ENCODE measurements at regions not wholly inside any gene's neighbourhood (a gene's known extent, or its start where the extent isn't known, plus 50 kb on each side); places are given as distances from the start of the nearest gene placed in this dataset.

DNA sequence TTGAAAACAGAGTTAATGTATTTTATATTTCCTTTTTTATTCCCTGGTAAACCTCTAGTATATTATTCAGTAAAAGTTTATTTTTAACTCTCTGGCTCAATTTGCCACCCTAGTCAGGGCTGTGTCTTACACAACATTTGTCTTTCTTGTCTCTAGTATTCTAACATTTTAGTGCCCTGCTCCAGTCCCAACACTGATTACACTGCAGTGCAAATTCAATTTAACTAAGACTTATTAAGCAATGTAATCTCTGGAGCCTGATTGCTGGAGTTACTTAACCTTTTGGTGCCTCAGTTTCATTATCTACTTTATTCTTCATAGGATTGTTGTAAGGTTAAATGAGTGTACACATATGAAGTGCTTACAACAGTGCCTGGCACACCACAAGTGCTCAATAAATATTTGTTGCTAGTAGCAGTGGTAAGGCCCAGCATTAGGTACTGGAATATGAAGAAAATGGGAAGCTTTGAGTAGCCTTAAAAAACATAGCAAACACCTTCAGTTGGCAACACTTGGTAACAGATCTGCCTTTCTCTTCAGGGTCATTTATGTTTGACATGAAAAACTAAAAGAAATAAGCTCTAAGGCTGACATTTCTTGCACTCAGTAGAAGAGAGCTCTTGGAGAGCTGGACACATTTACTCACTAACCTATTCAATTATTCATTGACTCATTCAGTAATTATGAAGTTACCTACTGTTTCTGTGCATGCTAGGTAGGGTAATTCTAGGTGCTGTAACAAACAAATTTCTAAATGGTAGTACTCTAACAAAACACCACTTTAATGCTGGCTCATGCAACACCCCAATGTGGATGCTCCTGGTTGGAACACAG lies 364.5 kb upstream of the EPHA3 start:
- H2AFZ ChIP-seq (ENCODE audit: low read depth), result no peak overlapping the region

More for the DNA sequence above, 364.5 kb upstream of the EPHA3 start:
- Histone ChIP-seq H3K9me3 (no peaks in the 10 kb centered on the region), H4K20me1 (ENCODE audit: insufficient read depth) (no peaks in the 10 kb centered on the region), H3K27me3 (ENCODE audit: insufficient read depth) (no peaks in the 10 kb centered on the region), H3K4me2 (no peak overlapping the region), H3K9ac (no peak overlapping the region), H3K79me2 (ENCODE audit: insufficient read depth) (no peaks in the 10 kb centered on the region), H3F3A (replicated peaks; ENCODE audit: insufficient read depth) (no peaks in the 10 kb centered on the region), H3K4me1 (ENCODE audit: control insufficient read depth in 1 of 2, insufficient read depth in 2 of 2, low read depth in 1 of 2, low read length in 1 of 2) (no peaks in the 10 kb centered on the region), H3K9me2 (no peaks in the 10 kb centered on the region), H3K4me3 (ENCODE audit: low read depth in 2 of 2, low read length in 1 of 2) (no peak overlapping the region), H3K27ac (ENCODE audit: low read depth in 2 of 2, low read length in 1 of 2) (no peak overlapping the region), H3K36me3 (replicated peaks in 1 of 2; ENCODE audit: control insufficient read depth in 1 of 2, insufficient read depth in 2 of 2, low read length in 1 of 2) (no peaks in the 10 kb centered on the region)
- no peak for TF ChIP-seq YY1 (IDR thresholded peaks at IDR 0.05; ENCODE audit: low read depth)
- no peak for TF ChIP-seq TEAD4 (IDR thresholded peaks at IDR 0.05; ENCODE audit: borderline replicate concordance, insufficient read depth)
- TF ChIP-seq, protein P1, sequence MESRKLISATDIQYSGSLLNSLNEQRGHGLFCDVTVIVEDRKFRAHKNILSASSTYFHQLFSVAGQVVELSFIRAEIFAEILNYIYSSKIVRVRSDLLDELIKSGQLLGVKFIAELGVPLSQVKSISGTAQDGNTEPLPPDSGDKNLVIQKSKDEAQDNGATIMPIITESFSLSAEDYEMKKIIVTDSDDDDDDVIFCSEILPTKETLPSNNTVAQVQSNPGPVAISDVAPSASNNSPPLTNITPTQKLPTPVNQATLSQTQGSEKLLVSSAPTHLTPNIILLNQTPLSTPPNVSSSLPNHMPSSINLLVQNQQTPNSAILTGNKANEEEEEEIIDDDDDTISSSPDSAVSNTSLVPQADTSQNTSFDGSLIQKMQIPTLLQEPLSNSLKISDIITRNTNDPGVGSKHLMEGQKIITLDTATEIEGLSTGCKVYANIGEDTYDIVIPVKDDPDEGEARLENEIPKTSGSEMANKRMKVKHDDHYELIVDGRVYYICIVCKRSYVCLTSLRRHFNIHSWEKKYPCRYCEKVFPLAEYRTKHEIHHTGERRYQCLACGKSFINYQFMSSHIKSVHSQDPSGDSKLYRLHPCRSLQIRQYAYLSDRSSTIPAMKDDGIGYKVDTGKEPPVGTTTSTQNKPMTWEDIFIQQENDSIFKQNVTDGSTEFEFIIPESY (IDR thresholded peaks at IDR 0.05; ENCODE audit: borderline replicate concordance, low read depth), result no peak
- TF ChIP-seq, protein P2, sequence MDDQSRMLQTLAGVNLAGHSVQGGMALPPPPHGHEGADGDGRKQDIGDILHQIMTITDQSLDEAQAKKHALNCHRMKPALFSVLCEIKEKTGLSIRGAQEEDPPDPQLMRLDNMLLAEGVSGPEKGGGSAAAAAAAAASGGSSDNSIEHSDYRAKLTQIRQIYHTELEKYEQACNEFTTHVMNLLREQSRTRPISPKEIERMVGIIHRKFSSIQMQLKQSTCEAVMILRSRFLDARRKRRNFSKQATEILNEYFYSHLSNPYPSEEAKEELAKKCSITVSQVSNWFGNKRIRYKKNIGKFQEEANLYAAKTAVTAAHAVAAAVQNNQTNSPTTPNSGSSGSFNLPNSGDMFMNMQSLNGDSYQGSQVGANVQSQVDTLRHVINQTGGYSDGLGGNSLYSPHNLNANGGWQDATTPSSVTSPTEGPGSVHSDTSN (IDR thresholded peaks at IDR 0.05), result no peak
- no peak for TF ChIP-seq NFIC (IDR thresholded peaks at IDR 0.05; ENCODE audit: borderline replicate concordance)
- no peak for TF ChIP-seq EZH2phosphoT487 (IDR thresholded peaks at IDR 0.05; ENCODE audit: borderline replicate concordance, low read depth)
- no peak for TF ChIP-seq MXI1 (IDR thresholded peaks at IDR 0.05; ENCODE audit: low read depth, low read length)
- TF ChIP-seq FOXJ3 (CRISPR knock-in tag; IDR thresholded peaks at IDR 0.05), result no peak
- no peak for TF ChIP-seq RAD21 (IDR thresholded peaks at IDR 0.05; ENCODE audit: low read length)
- no peak for TF ChIP-seq POLR2AphosphoS5 (IDR thresholded peaks at IDR 0.05; ENCODE audit: low read depth, low read length)
- no peak for TF ChIP-seq TAF1 (IDR thresholded peaks at IDR 0.05; ENCODE audit: borderline replicate concordance, low read depth, low read length)
- TF ChIP-seq, protein P3, sequence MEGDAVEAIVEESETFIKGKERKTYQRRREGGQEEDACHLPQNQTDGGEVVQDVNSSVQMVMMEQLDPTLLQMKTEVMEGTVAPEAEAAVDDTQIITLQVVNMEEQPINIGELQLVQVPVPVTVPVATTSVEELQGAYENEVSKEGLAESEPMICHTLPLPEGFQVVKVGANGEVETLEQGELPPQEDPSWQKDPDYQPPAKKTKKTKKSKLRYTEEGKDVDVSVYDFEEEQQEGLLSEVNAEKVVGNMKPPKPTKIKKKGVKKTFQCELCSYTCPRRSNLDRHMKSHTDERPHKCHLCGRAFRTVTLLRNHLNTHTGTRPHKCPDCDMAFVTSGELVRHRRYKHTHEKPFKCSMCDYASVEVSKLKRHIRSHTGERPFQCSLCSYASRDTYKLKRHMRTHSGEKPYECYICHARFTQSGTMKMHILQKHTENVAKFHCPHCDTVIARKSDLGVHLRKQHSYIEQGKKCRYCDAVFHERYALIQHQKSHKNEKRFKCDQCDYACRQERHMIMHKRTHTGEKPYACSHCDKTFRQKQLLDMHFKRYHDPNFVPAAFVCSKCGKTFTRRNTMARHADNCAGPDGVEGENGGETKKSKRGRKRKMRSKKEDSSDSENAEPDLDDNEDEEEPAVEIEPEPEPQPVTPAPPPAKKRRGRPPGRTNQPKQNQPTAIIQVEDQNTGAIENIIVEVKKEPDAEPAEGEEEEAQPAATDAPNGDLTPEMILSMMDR (IDR thresholded peaks at IDR 0.05), result no peak
- no peak for TF ChIP-seq RFX5 (IDR thresholded peaks at IDR 0.05; ENCODE audit: low read length)
- no peak for TF ChIP-seq USF2 (IDR thresholded peaks at IDR 0.05; ENCODE audit: borderline replicate concordance, low read depth, low read length)
- TF ChIP-seq SMC3 (IDR thresholded peaks at IDR 0.05; ENCODE audit: low read depth, low read length), result no peak
- TF ChIP-seq CHD2 (IDR thresholded peaks at IDR 0.05; ENCODE audit: low read length, partially characterized antibody), result no peak
- TF ChIP-seq GABPA (IDR thresholded peaks at IDR 0.05; ENCODE audit: low read depth), result no peak
- TF ChIP-seq EP300 (IDR thresholded peaks at IDR 0.05; ENCODE audit: borderline replicate concordance in 1 of 2, low read depth in 1 of 2, low read length in 1 of 2), result no peak
- ChIA-PET POLR2A (no interaction called here), CTCF (no interaction called here)
- no peak for DNase-seq
